ACHN (cell line): ENCODE measurements at regions not wholly inside any gene's neighbourhood (a gene's known extent, or its start where the extent isn't known, plus 50 kb on each side); places are given as distances from the start of the nearest gene placed in this dataset.

ENCODE experiments used
- DNase-seq: peaks from one replicate; pipeline ENCODE4 v3.0.0-alpha.2; 2015
- in situ Hi-C: cut with HindIII; loops from 2 replicates; pipeline ENCODE4 v1.10.0; 2017; ENCODE audit warnings: low sequenced_read_pairs, low pct_ligation_motif_present, low pct_unique_long_range_greater_than_20kb

DNA sequence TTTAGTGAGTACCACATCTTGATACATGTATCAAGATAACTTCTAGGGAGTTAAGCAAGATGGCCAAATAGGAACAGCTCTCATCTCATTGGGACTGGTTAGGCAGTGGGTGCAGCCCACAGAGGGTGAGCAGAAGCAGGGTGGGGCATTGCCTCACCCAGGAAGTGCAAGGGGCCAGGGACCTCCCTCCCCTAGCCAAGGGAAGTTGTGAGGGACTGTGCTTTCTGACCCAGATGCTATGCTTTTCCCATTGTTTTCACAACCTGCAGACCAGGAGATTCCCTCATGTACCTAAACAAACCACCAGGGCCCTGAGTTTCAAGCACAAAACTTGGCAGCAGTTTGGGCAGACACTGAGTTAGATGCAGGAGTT, 665.0 kb upstream of the CBLB start:
- DNase-seq, result no peak
- in situ Hi-C loops, result no loop called here

DNA sequence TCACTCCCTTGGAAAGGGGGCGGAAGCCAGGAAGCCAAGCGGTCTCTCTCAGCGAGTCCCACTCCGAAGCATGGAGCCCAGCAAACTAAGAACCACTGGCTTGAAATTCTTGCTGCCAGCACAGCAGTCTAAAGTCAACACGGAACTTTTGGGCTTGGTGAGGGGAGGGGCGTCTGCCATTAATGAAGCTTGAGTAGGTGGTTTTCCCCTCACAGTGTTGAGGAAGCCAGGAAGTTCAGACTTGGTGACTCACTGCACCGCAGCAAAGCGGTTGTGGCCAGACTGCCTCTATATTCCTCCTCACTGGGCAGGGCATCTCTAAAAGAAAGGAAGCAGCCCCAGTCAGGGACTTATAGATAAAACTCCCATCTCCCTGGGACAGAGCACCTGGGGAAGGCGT, 665.4 kb upstream of the CBLB start:
- DNase-seq, result no peak
- in situ Hi-C loops, result no loop called here

DNA sequence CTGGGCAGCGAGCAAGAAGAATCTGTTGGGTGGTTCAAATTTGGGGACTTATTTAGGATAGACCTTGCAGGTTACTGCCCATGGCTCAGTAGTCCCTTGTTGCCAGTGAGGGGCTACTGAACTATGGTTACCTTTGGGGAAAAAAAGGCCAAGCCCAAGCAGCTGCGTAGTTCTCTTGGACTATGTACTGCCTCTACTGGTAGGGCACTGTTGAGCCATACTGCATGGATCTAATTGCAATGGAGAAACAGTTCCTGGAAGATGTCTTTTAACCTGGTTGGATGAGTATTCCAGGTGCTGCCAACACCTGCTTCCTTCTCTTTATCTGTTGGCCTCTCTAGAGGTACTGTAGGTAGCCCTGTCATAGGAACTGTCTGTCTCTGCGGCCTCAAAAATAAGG, 671.9 kb upstream of the CBLB start:
- no peak for DNase-seq
- in situ Hi-C loops, result no loop called here

DNA sequence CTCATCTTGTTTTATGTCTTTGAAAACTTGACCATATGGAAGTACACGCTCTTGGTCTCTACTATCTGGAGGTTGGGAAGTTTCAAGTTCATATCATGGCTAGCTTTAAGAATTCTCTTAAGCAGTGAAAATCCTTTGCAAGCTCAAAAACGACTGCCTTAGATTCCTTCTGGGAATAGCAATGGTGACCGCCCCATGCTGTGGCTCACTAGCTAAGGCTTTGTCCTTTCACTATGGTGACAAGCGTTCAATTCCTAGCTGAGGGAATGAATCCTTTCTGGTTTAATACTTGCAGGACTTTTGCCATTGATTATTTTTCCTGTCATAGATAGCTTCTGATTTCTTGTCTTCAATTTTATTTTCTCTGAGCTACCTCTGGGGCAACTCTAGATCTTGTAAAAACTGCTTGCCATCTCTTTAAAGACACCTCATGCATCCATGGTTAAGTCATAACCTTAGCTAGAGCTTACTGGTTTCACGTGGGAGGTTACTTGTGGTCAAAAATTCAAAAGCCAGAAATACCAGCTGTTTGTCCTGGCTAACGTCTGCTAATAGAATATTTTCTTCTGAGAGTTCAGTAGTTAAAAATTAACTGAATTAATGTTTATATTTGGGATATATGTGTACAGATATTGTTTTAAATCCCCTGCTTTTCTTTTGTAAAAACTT, 673.4 kb upstream of the CBLB start:
- in situ Hi-C loops, result no loop called here
- no peak for DNase-seq

DNA sequence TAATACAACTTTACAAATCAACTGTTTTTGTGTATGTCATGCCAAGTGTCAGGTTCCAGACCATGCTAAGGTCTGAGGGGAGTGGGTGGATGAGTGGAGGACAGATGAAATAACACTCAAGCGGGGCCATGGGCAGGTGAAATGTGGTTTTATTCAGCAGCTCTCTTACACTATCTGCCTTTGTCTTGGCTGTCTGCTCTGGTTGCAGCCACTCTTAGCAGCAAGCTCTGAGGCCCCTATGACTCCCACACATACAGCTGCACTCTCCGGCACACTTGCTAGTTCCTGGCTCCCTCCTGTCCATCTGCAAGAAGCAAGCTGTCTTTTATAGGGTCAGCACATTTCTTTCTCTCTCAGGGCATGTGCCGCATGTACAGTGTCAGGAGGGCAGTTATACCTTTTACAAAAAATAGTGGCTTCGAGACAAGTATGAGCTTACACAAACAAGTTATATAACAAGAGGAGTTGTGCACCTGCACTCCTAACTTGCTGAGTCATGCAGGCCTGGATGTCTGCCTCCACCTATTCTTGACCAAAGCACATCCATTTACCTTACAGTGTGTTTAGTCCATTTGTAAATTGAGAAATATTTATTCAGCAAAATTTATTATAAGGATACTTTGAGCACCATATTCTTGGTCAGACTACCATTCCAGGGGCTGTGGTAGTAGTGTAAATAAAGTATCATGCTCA, 683.7 kb upstream of the CBLB start:
- in situ Hi-C loops, result no loop called here
- DNase-seq, result no peak

DNA sequence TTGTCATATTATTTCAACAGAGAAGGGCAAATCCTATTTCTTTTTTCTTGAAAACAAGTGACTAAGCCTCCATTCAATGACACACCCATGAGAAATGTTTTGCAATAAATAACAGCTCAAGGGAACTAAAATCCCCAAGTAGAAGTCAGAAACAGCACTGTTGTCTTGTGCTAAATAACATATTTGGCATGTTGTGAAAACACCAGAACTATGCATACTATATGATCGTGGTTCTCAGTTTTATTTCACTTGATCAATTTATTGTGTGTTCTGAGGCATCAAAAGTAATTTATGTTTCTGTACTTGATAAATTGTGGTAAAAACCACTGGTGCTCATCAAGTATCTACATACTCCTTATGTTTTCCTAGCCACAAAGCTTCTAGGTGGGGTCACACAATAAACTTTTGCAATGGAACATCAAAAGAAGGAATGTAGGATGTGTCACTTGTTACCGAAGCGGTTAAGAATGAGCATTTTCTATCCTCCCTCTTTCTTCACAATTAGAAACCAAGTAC, 691.7 kb upstream of the CBLB start:
- in situ Hi-C loops, result no loop called here
- no peak for DNase-seq

DNA sequence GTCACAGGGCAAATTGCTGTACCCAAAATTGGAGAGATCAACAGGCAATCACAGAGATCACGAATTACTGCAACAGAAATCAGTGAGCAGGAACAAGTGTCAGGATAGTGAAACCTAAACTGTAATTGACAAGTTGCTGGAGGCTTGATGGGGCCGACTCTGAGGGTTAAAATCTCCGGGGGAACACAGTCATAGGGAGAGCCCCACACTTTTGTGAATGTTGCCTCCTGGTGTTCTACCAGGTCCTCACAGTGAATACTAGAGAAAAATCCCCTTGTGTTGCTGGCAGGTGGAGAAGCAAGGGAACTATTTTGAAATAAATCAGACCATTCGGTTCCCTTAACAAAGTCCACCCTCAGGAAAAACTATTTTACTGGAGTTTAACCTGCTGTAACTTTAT, 697.5 kb upstream of the CBLB start:
- in situ Hi-C loops, result no loop called here
- DNase-seq, result peak; percentile 52

DNA sequence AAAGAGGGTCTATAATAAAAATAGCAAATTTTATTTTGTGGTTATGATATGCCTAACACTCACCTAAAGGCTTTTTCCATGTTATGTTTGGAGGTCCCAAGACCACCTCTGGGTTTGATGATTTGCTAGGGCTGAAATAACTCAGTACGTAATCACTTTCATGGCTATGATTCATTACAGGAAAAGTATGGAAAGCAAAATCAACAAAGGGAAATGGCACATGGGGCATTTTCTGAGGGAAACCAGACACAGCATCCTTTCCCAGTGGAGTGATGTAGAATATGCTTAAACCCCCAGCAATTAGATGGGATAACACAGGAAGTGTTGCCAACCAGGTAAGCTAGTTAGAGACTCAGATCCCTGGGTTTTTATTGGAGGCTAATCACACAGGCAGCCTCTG, 701.6 kb upstream of the CBLB start:
- in situ Hi-C loops, result no loop called here
- DNase-seq, result no peak

DNA sequence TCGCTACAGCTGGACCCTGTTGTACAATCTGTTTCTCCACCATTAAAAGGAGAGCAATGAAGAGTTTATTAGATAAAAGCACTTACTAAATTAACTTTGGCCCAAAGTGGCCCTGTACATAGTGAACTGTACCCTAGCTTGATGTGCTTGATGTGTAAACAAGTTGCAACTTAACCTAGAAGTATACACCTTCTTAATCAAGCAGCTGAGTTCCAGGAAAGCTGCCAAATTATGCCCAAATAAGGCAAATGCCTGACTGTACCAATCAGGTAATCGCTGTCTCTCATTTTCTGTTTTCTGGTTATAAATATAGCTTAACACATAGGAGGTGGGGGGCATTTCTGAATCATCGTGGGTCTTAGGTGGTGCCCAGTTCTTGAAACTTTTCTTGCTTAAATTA, 704.8 kb upstream of the CBLB start:
- no peak for DNase-seq
- in situ Hi-C loops, result no loop called here

DNA sequence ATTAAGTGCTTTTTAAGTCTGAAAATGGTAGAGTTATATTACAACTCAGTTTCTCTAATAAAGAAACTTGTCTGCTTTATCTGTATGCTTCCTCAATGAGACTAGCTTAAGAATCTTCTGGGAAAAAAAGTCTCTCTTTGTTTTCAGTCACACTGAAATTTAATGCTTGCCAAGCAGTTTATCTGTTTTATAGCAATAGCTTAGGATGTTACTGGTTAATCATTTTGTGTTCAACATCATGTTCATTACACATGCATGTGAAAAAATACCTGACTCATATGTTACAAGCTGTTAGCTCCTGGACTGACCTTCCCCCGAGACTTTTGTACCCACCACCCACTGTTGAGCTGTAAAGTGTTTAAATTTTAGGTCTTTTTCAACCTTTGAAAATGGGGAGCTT, 706.2 kb upstream of the CBLB start:
- in situ Hi-C loops, result no loop called here
- DNase-seq, result no peak

DNA sequence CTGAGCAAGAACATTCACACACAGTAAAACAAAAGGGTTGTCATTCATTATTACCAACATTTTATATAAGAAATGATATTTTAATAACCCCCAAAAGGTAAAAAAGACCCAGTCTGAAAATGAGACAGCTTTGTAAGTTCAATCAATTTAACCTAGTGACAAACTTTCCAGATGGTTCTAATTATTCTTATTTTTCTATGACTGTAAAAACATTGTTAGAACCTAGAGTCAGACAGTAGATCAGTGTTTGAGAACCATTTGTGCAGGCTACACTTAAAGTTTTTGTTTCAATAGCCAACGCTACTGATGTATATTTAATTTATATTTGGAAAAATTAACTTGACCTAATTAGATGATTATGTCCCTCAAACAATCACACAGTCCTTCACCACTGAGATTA, 708.4 kb upstream of the CBLB start:
- in situ Hi-C loops, result no loop called here
- DNase-seq, result no peak

DNA sequence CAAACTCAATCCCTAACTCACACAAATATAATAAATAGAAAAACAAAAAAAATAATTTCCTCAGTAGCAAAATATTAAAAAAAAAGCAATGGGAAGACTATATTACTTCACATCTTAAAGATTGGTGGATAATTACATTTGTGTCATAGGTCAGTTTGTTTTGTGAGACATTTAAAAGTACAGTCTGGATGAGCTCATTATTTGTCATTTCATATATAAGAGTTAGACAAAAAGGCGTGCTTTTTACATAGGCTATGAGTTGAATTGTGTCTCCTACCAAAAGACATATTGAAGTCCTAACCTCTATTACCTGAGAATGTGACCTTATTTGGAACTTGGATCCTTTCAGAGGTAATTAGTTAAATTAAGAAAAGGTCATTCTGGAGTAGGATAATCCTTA, 710.1 kb upstream of the CBLB start:
- no peak for DNase-seq
- in situ Hi-C loops, result no loop called here

DNA sequence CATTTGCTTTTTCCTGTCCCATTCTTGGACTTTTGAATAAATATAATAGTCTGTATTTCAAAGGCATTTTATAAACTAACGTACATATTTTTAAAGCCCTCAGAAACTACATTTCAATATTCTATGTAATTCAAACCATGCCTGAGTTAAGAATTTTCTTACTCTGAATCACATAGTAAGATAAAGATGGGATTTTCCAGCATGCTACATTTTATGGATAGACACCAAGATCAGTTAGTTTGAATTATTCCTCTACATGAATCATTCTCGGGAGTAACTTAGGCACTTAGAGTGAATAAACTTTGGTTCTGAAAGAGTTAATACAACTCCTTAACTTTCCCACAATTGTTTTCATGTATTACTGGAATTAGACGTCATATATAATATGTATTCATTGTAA, 713.3 kb upstream of the CBLB start:
- in situ Hi-C loops, result no loop called here
- no peak for DNase-seq

DNA sequence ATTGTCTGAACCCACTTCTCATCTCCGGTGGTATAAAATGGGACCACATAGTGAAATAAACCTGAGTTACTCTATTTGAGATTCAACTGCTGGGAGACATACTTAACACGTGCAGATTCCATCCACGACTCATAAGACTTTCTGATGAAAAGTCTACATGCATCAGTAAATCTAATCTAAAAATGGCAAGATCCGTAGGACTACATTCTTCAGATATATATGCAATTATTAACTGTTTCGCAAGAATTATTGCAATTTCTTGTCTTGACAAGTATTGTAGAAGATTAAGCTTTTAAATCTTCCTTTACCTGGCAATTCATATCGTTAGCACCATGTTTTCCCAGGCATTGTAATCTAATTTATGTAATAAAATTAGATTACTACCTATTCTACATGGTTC, 718.7 kb upstream of the CBLB start:
- in situ Hi-C loops, result no loop called here
- DNase-seq, result no peak

DNA sequence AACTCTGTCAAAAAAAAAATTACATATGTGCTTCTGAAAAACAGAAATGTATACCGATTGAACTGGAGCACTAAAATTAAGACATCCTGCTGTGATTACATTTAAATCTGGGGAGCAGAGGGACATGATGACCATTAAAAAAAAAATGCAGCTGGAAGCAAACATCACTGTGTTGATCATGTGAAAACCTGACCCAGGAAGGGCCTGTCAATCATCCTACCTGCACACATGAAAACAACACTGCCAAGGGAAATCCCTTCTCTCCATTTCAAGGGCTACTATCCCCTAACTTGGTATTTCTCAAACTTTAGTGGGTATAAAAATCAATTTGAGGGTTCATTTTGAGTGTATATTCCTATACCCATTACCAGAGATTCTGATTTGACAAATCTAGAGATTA, 719.9 kb upstream of the CBLB start:
- DNase-seq, result no peak
- in situ Hi-C loops, result no loop called here

DNA sequence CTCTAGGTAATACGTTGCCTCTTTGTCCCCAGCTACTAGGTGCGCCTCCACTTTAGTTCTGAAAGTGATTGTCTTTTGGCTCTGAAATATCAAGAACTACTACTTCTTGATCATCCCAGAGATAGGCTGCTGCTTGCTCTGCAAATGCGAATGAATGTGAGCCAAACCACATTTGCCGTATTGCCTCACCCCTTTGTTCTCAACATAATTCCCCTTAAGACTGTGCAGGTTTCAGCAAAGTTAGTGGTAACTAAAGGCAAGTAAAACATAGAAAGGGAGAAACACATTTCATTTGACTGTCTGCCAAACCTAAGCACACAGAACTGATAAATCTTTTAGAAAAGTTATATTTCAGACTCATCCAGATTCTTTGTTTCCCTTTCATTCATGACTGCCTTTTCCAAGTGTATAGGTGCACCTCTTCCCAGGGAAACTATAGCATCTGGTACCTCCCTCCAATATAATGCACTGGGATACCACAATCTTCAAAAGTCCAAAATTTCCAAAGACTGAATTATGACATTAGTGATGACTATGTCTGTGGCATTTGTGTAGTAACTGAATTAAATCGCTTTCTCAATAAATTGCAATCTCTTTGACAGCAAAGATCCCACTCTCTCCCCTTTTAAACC, 720.6 kb upstream of the CBLB start:
- no peak for DNase-seq
- in situ Hi-C loops, result no loop called here

DNA sequence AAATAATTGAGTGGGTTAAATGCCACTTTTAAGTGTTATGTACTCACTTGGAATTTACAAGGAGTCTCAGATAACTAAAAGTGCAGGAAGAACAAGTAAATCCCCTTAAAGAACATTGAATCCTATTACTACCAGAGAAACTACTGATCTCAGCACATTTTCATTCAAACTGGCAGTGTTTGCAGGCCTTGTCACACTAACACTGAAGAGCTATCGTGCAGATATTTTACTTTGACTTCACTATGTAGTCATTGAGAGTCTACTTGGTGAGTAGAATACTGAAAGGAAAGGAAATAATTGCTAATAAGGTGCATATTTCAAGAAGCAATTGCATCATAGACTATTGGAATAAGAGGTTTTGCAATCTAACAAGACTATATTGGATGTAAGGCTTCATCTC, 721.4 kb upstream of the CBLB start:
- no peak for DNase-seq
- in situ Hi-C loops, result no loop called here

DNA sequence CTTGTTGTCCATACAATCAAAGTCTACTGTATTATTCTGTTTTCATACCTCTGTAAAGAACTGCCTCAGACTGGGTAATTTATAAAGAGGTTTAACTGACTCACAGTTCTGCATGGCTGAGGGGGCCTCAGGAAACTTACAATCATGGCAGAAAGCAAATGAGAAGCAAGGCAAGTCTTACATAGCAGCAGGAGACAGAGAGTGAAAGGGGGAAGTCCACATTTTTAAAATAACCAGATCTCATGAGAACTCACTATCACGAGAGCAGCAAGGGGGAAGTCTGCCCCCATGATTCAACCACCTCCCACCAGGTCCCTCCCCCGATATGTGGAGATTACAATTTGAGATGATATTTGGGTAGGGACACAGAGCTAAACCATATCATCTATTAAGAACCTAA, 724.6 kb upstream of the CBLB start:
- DNase-seq, result no peak
- in situ Hi-C loops, result no loop called here

DNA sequence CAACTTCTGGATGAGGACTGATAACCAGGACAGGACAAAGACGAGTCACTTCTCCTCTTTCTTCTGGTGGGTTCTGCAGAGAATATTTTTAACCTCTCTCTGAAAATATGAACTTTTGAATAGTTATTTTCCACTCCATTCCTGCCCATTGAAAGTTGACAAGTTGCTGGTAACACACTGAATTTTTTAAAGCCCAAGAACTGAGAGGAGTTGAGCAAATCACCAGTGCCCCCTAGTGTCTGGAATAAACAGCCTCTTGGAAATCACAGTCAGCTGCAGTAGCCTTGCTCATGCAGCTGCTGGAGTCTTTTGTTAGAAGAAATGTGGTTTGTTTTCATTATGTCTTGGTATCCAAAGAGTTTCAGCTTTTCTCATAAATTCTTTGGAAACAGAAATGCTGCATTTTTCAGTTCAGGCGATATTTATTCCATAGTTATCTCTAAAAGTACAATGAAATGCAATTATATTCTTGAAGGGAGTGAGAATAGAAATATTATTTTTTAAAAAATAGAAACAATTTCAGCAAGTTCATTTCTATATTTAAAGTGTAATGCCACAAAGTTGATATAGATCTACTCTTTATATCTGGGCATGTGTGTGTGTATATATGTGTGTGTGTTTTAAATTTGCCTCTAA, 741.0 kb upstream of the CBLB start:
- peak; percentile 73 for DNase-seq
- in situ Hi-C loops, result no loop called here
